ENCODE measurements at regions not wholly inside any gene's neighbourhood (a gene's known extent, or its start where the extent isn't known, plus 50 kb on each side); places are given as distances from the start of the nearest gene placed in this dataset.

DNA sequence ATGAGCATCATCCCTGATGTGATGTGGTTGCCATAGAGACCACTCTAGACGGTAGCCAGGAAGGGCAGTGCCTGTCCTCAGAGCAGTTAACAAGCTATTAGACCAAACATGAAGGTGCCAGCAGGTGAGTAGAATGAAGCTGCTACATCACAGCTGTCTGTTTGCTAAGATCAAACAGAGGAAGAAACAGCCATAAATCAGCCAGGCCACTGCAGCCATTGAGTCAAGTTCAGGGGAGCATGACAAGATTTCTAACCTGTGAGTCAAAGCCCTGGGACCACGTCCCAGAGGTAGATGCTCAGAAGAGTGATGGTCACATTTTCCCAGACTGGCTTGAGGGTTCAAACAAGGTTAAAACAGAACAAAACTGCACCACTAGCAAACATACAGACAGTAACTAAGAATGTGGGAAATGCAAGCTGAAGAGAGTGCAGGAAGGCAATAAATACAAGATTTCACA, 450.6 kb upstream of the DAB1 start:
- Histone ChIP-seq H2AFZ (ENCODE audit: low read length) (no peak overlapping the region), H3K4me1 (ENCODE audit: insufficient read depth, low read length) (no peaks in the 10 kb centered on the region), H3K79me2 (ENCODE audit: insufficient read depth, low read length) (no peaks in the 10 kb centered on the region), H3K4me2 (ENCODE audit: insufficient read depth, low read length) (no peak overlapping the region), H3K27me3 (ENCODE audit: insufficient read depth, low read length) (no peaks in the 10 kb centered on the region), H3K27ac (ENCODE audit: low read depth, low read length) (no peak overlapping the region), H3K4me3 (ENCODE audit: insufficient read depth, low read length) (no peak overlapping the region), H3K9me3 (ENCODE audit: low read depth, low read length) (no peaks in the 10 kb centered on the region), H4K20me1 (ENCODE audit: insufficient read depth, low read length) (no peaks in the 10 kb centered on the region), H3K36me3 (ENCODE audit: insufficient read depth, low read length) (no peaks in the 10 kb centered on the region)
- DNase-seq (ENCODE audit: insufficient read length, low spot score, missing footprints), result no peak
- TF ChIP-seq, protein P1, sequence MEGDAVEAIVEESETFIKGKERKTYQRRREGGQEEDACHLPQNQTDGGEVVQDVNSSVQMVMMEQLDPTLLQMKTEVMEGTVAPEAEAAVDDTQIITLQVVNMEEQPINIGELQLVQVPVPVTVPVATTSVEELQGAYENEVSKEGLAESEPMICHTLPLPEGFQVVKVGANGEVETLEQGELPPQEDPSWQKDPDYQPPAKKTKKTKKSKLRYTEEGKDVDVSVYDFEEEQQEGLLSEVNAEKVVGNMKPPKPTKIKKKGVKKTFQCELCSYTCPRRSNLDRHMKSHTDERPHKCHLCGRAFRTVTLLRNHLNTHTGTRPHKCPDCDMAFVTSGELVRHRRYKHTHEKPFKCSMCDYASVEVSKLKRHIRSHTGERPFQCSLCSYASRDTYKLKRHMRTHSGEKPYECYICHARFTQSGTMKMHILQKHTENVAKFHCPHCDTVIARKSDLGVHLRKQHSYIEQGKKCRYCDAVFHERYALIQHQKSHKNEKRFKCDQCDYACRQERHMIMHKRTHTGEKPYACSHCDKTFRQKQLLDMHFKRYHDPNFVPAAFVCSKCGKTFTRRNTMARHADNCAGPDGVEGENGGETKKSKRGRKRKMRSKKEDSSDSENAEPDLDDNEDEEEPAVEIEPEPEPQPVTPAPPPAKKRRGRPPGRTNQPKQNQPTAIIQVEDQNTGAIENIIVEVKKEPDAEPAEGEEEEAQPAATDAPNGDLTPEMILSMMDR (IDR thresholded peaks at IDR 0.05; ENCODE audit: extremely low read depth, low read depth, low read length), result no peak

DNA sequence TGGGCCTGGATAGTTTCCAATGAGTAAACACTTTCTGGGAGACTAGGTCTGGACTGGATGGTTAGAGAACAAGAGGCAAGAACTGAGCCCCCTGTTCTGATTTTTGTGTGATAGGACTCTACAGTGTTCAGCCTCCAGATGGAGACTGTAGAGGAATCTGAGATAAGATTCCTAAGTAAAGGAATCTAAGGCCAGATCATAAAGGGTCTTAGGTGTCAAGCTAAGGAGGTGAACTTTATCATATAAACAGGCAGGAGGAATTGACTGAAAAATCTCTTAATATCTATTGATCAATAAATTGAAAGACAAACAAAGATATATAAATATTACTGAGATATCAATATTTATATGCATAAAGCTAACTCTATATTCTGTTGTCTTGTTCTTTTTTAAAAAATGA, 449.1 kb upstream of the DAB1 start:
- Histone ChIP-seq H3K79me2 (ENCODE audit: insufficient read depth, low read length) (no peaks in the 10 kb centered on the region), H3K36me3 (ENCODE audit: insufficient read depth, low read length) (no peaks in the 10 kb centered on the region), H2AFZ (ENCODE audit: low read length) (no peak overlapping the region), H3K4me2 (ENCODE audit: insufficient read depth, low read length) (no peak overlapping the region), H3K27ac (ENCODE audit: low read depth, low read length) (no peak overlapping the region), H3K27me3 (ENCODE audit: insufficient read depth, low read length) (no peaks in the 10 kb centered on the region), H3K9me3 (ENCODE audit: low read depth, low read length) (no peaks in the 10 kb centered on the region), H4K20me1 (ENCODE audit: insufficient read depth, low read length) (no peaks in the 10 kb centered on the region), H3K4me1 (ENCODE audit: insufficient read depth, low read length) (no peaks in the 10 kb centered on the region), H3K4me3 (ENCODE audit: insufficient read depth, low read length) (no peak overlapping the region)
- no peak for DNase-seq (ENCODE audit: insufficient read length, low spot score, missing footprints)
- TF ChIP-seq, protein P1 (IDR thresholded peaks at IDR 0.05; ENCODE audit: extremely low read depth, low read depth, low read length), result no peak

DNA sequence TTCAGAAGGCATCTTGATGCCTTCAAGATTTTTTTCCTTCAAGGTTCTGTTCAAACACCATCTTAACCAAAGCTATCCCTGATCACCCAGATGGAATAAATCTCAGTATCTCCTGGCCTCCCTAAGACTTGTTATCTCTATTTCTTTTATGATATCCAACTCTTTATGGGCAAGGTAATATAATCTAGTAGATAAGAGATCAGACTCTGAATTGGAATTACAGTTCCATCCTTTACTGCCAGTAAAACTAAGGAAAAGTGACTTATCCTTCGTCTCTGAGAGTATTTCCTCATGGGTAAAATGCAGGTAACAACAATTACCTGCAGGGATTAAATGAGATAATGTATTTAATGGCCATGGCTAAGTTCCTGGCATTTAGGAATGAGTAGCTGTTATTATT, 445.0 kb upstream of the DAB1 start:
- Histone ChIP-seq H3K79me2 (ENCODE audit: insufficient read depth, low read length) (no peaks in the 10 kb centered on the region), H3K27ac (ENCODE audit: low read depth, low read length) (no peak overlapping the region), H3K4me1 (ENCODE audit: insufficient read depth, low read length) (no peaks in the 10 kb centered on the region), H3K4me3 (ENCODE audit: insufficient read depth, low read length) (no peak overlapping the region), H3K9me3 (ENCODE audit: low read depth, low read length) (no peaks in the 10 kb centered on the region), H4K20me1 (ENCODE audit: insufficient read depth, low read length) (no peaks in the 10 kb centered on the region), H3K4me2 (ENCODE audit: insufficient read depth, low read length) (no peak overlapping the region), H3K36me3 (ENCODE audit: insufficient read depth, low read length) (no peaks in the 10 kb centered on the region), H3K27me3 (ENCODE audit: insufficient read depth, low read length) (no peaks in the 10 kb centered on the region), H2AFZ (ENCODE audit: low read length) (no peak overlapping the region)
- no peak for DNase-seq (ENCODE audit: insufficient read length, low spot score, missing footprints)
- TF ChIP-seq, protein P1 (IDR thresholded peaks at IDR 0.05; ENCODE audit: extremely low read depth, low read depth, low read length), result no peak

DNA sequence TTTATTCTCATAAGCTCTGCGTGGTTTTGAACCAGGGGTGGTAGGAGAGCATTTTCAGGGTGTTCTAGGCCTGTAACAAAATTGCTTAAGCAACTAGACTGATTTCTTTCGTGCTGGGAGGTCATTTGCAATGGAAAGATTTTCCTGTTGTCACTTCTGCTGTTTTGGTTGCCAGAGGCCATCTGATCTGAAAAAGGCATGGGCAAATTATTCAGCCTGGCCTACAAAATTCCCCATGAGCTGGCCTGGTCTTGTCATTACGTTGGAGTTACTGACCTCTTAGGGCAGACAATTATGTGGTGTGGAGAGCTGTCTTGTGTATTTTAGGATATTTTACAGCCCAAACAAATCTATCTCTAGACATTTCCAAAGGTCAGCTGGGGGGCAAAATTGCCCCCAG, 444.4 kb upstream of the DAB1 start:
- TF ChIP-seq, protein P1 (IDR thresholded peaks at IDR 0.05; ENCODE audit: extremely low read depth, low read depth, low read length), result no peak

More for the DNA sequence above, 444.4 kb upstream of the DAB1 start:
- Histone ChIP-seq H3K36me3 (ENCODE audit: insufficient read depth, low read length) (no peaks in the 10 kb centered on the region), H4K20me1 (ENCODE audit: insufficient read depth, low read length) (no peaks in the 10 kb centered on the region), H3K27ac (ENCODE audit: low read depth, low read length) (no peak overlapping the region), H3K4me3 (ENCODE audit: insufficient read depth, low read length) (no peak overlapping the region), H3K4me2 (ENCODE audit: insufficient read depth, low read length) (no peak overlapping the region), H3K4me1 (ENCODE audit: insufficient read depth, low read length) (no peaks in the 10 kb centered on the region), H3K27me3 (ENCODE audit: insufficient read depth, low read length) (no peaks in the 10 kb centered on the region), H3K9me3 (ENCODE audit: low read depth, low read length) (no peaks in the 10 kb centered on the region), H2AFZ (ENCODE audit: low read length) (no peak overlapping the region), H3K79me2 (ENCODE audit: insufficient read depth, low read length) (no peaks in the 10 kb centered on the region)
- DNase-seq (ENCODE audit: insufficient read length, low spot score, missing footprints), result no peak
